ENCODE measurements at regions not wholly inside any gene's neighbourhood (a gene's known extent, or its start where the extent isn't known, plus 50 kb on each side); places are given as distances from the start of the nearest gene placed in this dataset.

DNA sequence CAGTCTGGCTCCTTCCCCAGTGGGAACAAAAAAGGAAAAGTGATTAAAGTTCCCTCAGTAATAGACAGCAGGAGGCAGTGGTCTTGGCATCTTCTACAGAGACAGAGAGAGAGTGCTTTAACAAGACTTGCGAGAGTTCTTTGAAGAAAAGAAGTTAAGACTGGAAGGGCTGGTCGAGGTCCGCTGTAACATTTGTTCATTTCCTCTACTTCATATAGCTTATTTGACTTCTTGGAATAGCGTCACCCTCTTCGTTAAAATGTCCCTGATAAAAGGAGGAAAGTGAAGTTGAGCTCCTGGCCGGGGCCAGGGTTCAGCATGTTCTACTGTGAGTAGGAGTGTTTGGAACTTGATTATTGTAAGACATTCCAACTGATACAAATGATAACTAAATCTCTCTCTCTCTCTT lies 179.8 kb downstream of the SLIT2 start:
- Histone ChIP-seq H3K79me2 (ENCODE audit: insufficient read depth, low read length) (no peaks in the 10 kb centered on the region), H2AFZ (ENCODE audit: low read length) (no peak overlapping the region)

DNA sequence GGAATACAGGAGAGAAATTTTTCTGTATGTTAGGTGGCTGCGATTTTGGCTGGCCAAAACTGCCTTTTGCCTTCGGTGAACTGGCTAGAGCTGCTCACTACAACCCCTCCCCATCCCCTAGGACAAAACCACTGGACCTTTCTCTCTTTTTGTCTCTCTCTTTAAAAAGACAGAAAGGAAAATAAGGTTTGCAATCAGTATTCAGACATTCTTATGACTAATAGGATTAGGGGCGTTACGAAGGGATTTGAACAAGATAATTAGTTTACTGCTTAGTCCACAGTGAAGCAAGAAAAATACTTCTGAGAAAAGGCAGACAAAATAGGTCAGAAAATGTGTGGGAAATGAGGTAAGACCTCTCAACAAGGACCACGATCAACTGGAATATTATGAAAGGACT lies 180.4 kb downstream of the SLIT2 start:
- Histone ChIP-seq H3K79me2 (ENCODE audit: insufficient read depth, low read length) (no peaks in the 10 kb centered on the region), H3K9me2 (ENCODE audit: low read depth, low read length) (no peaks in the 10 kb centered on the region), H3K4me1 (ENCODE audit: insufficient read depth, low read length, severe bottlenecking) (no peaks in the 10 kb centered on the region), H3K9ac (ENCODE audit: low read length) (no peak overlapping the region), H3K36me3 (ENCODE audit: insufficient read depth, low read length) (no peaks in the 10 kb centered on the region), H4K20me1 (ENCODE audit: insufficient read depth, low read length) (no peaks in the 10 kb centered on the region), H3K4me3 (ENCODE audit: low read depth, low read length, poor library complexity, severe bottlenecking) (no peak overlapping the region), H3K4me2 (ENCODE audit: low read length) (no peak overlapping the region), H2AFZ (ENCODE audit: low read length) (no peak overlapping the region), H3F3A (ENCODE audit: insufficient read depth, low read length) (no peaks in the 10 kb centered on the region), H3K27ac (ENCODE audit: low read depth, low read length, poor library complexity, severe bottlenecking) (no peak overlapping the region), H3K9me3 (ENCODE audit: low read length) (no peaks in the 10 kb centered on the region), H3K27me3 (ENCODE audit: insufficient read depth, low read length) (no peaks in the 10 kb centered on the region)
- TF ChIP-seq, protein P1, sequence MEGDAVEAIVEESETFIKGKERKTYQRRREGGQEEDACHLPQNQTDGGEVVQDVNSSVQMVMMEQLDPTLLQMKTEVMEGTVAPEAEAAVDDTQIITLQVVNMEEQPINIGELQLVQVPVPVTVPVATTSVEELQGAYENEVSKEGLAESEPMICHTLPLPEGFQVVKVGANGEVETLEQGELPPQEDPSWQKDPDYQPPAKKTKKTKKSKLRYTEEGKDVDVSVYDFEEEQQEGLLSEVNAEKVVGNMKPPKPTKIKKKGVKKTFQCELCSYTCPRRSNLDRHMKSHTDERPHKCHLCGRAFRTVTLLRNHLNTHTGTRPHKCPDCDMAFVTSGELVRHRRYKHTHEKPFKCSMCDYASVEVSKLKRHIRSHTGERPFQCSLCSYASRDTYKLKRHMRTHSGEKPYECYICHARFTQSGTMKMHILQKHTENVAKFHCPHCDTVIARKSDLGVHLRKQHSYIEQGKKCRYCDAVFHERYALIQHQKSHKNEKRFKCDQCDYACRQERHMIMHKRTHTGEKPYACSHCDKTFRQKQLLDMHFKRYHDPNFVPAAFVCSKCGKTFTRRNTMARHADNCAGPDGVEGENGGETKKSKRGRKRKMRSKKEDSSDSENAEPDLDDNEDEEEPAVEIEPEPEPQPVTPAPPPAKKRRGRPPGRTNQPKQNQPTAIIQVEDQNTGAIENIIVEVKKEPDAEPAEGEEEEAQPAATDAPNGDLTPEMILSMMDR (IDR thresholded peaks at IDR 0.05; ENCODE audit: low read length) = no peak
- TF ChIP-seq EZH2 (IDR thresholded peaks at IDR 0.05; ENCODE audit: borderline replicate concordance, low read length) = no peak

More for the DNA sequence above, 179.8 kb downstream of the SLIT2 start:
- TF ChIP-seq EZH2 (IDR thresholded peaks at IDR 0.05; ENCODE audit: borderline replicate concordance, low read length) = no peak
- TF ChIP-seq, protein P1 (IDR thresholded peaks at IDR 0.05; ENCODE audit: low read length) = no peak
- H3F3A ChIP-seq (ENCODE audit: insufficient read depth, low read length) = no peaks in the 10 kb centered on the region
- H3K4me1 ChIP-seq (ENCODE audit: insufficient read depth, low read length, severe bottlenecking) = no peaks in the 10 kb centered on the region
- no peaks in the 10 kb centered on the region for H3K27me3 ChIP-seq (ENCODE audit: insufficient read depth, low read length)
- H4K20me1 ChIP-seq (ENCODE audit: insufficient read depth, low read length) = no peaks in the 10 kb centered on the region
- no peak overlapping the region for H3K4me2 ChIP-seq (ENCODE audit: low read length)
- no peaks in the 10 kb centered on the region for H3K9me3 ChIP-seq (ENCODE audit: low read length)
- no peak overlapping the region for H3K9ac ChIP-seq (ENCODE audit: low read length)
- H3K27ac ChIP-seq (ENCODE audit: low read depth, low read length, poor library complexity, severe bottlenecking) = no peak overlapping the region
- H3K36me3 ChIP-seq (ENCODE audit: insufficient read depth, low read length) = no peaks in the 10 kb centered on the region
- no peak overlapping the region for H3K4me3 ChIP-seq (ENCODE audit: low read depth, low read length, poor library complexity, severe bottlenecking)
- no peaks in the 10 kb centered on the region for H3K9me2 ChIP-seq (ENCODE audit: low read depth, low read length)

DNA sequence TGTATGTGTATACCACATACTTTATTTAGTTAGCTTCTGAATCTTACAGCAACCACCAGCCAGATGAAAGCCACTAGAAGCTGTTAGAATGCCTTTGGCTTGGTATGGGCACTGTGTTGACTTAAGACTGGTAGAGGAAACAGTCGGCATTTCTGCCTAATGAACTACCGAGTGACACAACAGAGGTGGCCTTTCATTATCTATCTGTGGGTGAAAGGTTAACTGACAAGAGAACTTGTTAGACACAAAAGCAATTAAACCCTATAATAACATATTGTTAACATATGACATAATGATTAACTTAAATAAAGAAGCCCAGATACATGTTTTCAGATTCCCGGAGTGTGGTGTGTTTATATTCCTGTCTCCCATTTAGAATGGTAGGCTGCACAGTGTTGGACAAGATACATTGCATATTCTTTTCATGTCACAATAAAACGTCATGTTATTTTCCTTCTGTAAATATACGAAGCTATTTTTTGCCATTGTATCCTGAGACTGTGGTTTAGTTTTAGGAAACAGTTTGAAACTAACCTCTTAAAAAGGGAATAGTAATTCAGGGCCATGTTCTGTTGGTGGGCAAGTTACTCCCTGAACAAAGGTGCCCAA lies 181.5 kb downstream of the SLIT2 start:
- TF ChIP-seq, protein P1 (IDR thresholded peaks at IDR 0.05; ENCODE audit: low read length) = no peak
- TF ChIP-seq EZH2 (IDR thresholded peaks at IDR 0.05; ENCODE audit: borderline replicate concordance, low read length) = no peak
- Histone ChIP-seq H2AFZ (ENCODE audit: low read length) (no peak overlapping the region), H3K9ac (ENCODE audit: low read length) (no peak overlapping the region)

More for the DNA sequence above, 181.5 kb downstream of the SLIT2 start:
- Histone ChIP-seq H3K9me3 (ENCODE audit: low read length) (no peaks in the 10 kb centered on the region), H3K4me1 (ENCODE audit: insufficient read depth, low read length, severe bottlenecking) (no peaks in the 10 kb centered on the region), H3K9me2 (ENCODE audit: low read depth, low read length) (no peaks in the 10 kb centered on the region), H3K27me3 (ENCODE audit: insufficient read depth, low read length) (no peaks in the 10 kb centered on the region), H3K36me3 (ENCODE audit: insufficient read depth, low read length) (no peaks in the 10 kb centered on the region), H3F3A (ENCODE audit: insufficient read depth, low read length) (no peaks in the 10 kb centered on the region), H3K4me3 (ENCODE audit: low read depth, low read length, poor library complexity, severe bottlenecking) (no peak overlapping the region), H3K79me2 (ENCODE audit: insufficient read depth, low read length) (no peaks in the 10 kb centered on the region), H4K20me1 (ENCODE audit: insufficient read depth, low read length) (no peaks in the 10 kb centered on the region), H3K27ac (ENCODE audit: low read depth, low read length, poor library complexity, severe bottlenecking) (no peak overlapping the region), H3K4me2 (ENCODE audit: low read length) (no peak overlapping the region)

Data from OCI-LY1 (cell line).